GM23248 (cell line): ENCODE measurements at regions not wholly inside any gene's neighbourhood (a gene's known extent, or its start where the extent isn't known, plus 50 kb on each side); places are given as distances from the start of the nearest gene placed in this dataset.

ENCODE experiments used
- DNase-seq: peaks from one replicate; pipeline ENCODE4 v3.0.0-alpha.2; 2015
- H2AFZ ChIP-seq: fragments of 200-600 bp; sonication (generic); 2 replicates; pipeline ENCODE4 v1.6.1; 2016; ENCODE audit warnings: antibody characterized with exemption
- H3F3A ChIP-seq: fragments of 200-600 bp; sonication (generic); 2 replicates; pipeline ENCODE4 v1.6.1; 2016; ENCODE audit warnings: mild to moderate bottlenecking, antibody characterized with exemption, mixed run types; ENCODE audit not compliant: insufficient read depth
- H3K27ac ChIP-seq: fragments of 200-600 bp; sonication (generic); 2 replicates; pipeline ENCODE4 v1.5.1; 2016; ENCODE audit warnings: mild to moderate bottlenecking
- H3K27me3 ChIP-seq: fragments of 200-600 bp; sonication (generic); replicated peaks from 2 replicates; pipeline ENCODE4 v1.6.1; 2016; ENCODE audit warnings: mild to moderate bottlenecking; ENCODE audit not compliant: insufficient read depth
- H3K36me3 ChIP-seq: fragments of 200-600 bp; sonication (generic); 2 replicates; pipeline ENCODE4 v1.6.1; 2016; ENCODE audit warnings: low read depth, mild to moderate bottlenecking
- H3K4me1 ChIP-seq: fragments of 200-600 bp; sonication (generic); 2 replicates; pipeline ENCODE4 v1.6.1; 2016; ENCODE audit warnings: mild to moderate bottlenecking; ENCODE audit not compliant: insufficient read depth
- H3K4me2 ChIP-seq: fragments of 200-600 bp; sonication (generic); one replicate; pipeline ENCODE4 v1.6.1; 2016; ENCODE audit warnings: mild to moderate bottlenecking; ENCODE audit not compliant: unreplicated experiment
- H3K4me3 ChIP-seq: fragments of 200-600 bp; sonication (generic); 2 replicates; pipeline ENCODE4 v1.5.1; 2016; ENCODE audit warnings: mild to moderate bottlenecking
- H3K79me2 ChIP-seq: fragments of 200-600 bp; sonication (generic); 2 replicates; pipeline ENCODE4 v1.6.1; 2016; ENCODE audit warnings: mild to moderate bottlenecking; ENCODE audit not compliant: insufficient read depth
- H3K9ac ChIP-seq: fragments of 200-600 bp; sonication (generic); 2 replicates; pipeline ENCODE4 v1.6.1; 2016; ENCODE audit warnings: mild to moderate bottlenecking
- H3K9me2 ChIP-seq: fragments of 200-600 bp; sonication (generic); 2 replicates; pipeline ENCODE4 v1.6.1; 2016; ENCODE audit warnings: mixed run types, mild to moderate bottlenecking, moderate library complexity; ENCODE audit not compliant: insufficient read depth
- H3K9me3 ChIP-seq: fragments of 200-600 bp; sonication (generic); one replicate; pipeline ENCODE4 v1.6.1; 2017; ENCODE audit warnings: low read depth
- H4K20me1 ChIP-seq: fragments of 200-600 bp; sonication (generic); 2 replicates; pipeline ENCODE4 v1.6.0; 2016; ENCODE audit not compliant: insufficient read depth
- EZH2 ChIP-seq: fragments of 200-600 bp; sonication (generic); IDR thresholded peaks from 2 replicates; pipeline ENCODE4 v1.6.1; 2018; ENCODE audit warnings: antibody characterized with exemption, mild to moderate bottlenecking; ENCODE audit not compliant: insufficient read depth, poor library complexity, severe bottlenecking
- EZH2phosphoT487 ChIP-seq: fragments of 200-600 bp; sonication (generic); IDR thresholded peaks from 2 replicates; pipeline ENCODE4 v1.6.1; 2018; ENCODE audit warnings: antibody characterized with exemption, moderate library complexity, mild to moderate bottlenecking, low read depth; ENCODE audit not compliant: insufficient read depth
- WGBS, 2 experiments: methylation state at CpG; one replicate each; pipeline ENCODE4 v1.1.6; 2015 to 2017; ENCODE audit warnings: low lambda C conversion rate in 2 of 2, low coverage in 1 of 2; ENCODE audit errors: missing lambda C conversion rate in 2 of 2; 5-methylcytosine and 5-hydroxymethylcytosine counted together
- in situ Hi-C: fragments of 300-500 bp; cut with MboI; formaldehyde crosslinking; loops from 2 replicates; pipeline ENCODE4 v1.15.0; 2020

- WGBS, 2 experiments, result 40 to 43% methylated on average over 3 of the region's 3 CpGs
- no peak overlapping the region for H3K27ac ChIP-seq
- TF ChIP-seq EZH2phosphoT487 (no peak), EZH2 (no peak)
- H3K79me2 ChIP-seq, result no peaks in the 10 kb centered on the region
- H3K9me2 ChIP-seq, result no peaks in the 10 kb centered on the region
- no peaks in the 10 kb centered on the region for H3K36me3 ChIP-seq
- no peaks in the 10 kb centered on the region for H3K4me1 ChIP-seq
- H3F3A ChIP-seq, result no peaks in the 10 kb centered on the region
- no peak for DNase-seq
- no peak overlapping the region for H2AFZ ChIP-seq
- no peak overlapping the region for H3K4me3 ChIP-seq
- no peak overlapping the region for H3K9ac ChIP-seq
- no peaks in the 10 kb centered on the region for H3K9me3 ChIP-seq
- no peaks in the 10 kb centered on the region for H3K27me3 ChIP-seq
- H4K20me1 ChIP-seq, result no peaks in the 10 kb centered on the region
- in situ Hi-C loops, result no loop called here
- no peak overlapping the region for H3K4me2 ChIP-seq
Measured at GRCh38 chr2:22855081-22855480, 529.9 kb upstream of the KLHL29 start.

- Histone ChIP-seq H3K27ac (no peak overlapping the region), H2AFZ (no peak overlapping the region), H3K9ac (no peak overlapping the region), H3K4me3 (no peak overlapping the region), H4K20me1 (no peaks in the 10 kb centered on the region), H3K9me2 (no peaks in the 10 kb centered on the region), H3K27me3 (no peaks in the 10 kb centered on the region), H3K4me2 (no peak overlapping the region), H3K36me3 (no peaks in the 10 kb centered on the region), H3K9me3 (no peaks in the 10 kb centered on the region), H3F3A (no peaks in the 10 kb centered on the region), H3K79me2 (no peaks in the 10 kb centered on the region), H3K4me1 (no peaks in the 10 kb centered on the region)
- DNase-seq, result no peak
- TF ChIP-seq EZH2phosphoT487, result no peak
- TF ChIP-seq EZH2, result no peak
- in situ Hi-C loops, result no loop called here
- 14 to 27% methylated on average over 9 of the region's 9 CpGs for WGBS, 2 experiments
Measured at GRCh38 chr2:22855761-22856184, 529.2 kb upstream of the KLHL29 start.

GRCh38 chr2:22867973-22868372, 517.0 kb upstream of the KLHL29 start:
- no peaks in the 10 kb centered on the region for H3K9me2 ChIP-seq
- H3K36me3 ChIP-seq, result no peaks in the 10 kb centered on the region
- no peaks in the 10 kb centered on the region for H3K79me2 ChIP-seq
- H3K4me1 ChIP-seq, result no peaks in the 10 kb centered on the region
- 0 to 1% methylated on average over 4 of the region's 4 CpGs for WGBS, 2 experiments
- H3K4me2 ChIP-seq, result no peak overlapping the region
- TF ChIP-seq EZH2phosphoT487, result no peak
- TF ChIP-seq EZH2, result no peak
- H3F3A ChIP-seq, result no peaks in the 10 kb centered on the region
- H4K20me1 ChIP-seq, result no peaks in the 10 kb centered on the region
- no peak overlapping the region for H3K27ac ChIP-seq
- in situ Hi-C loops, result no loop called here
- no peak overlapping the region for H3K9ac ChIP-seq
- no peaks in the 10 kb centered on the region for H3K9me3 ChIP-seq
- no peaks in the 10 kb centered on the region for H3K27me3 ChIP-seq
- no peak overlapping the region for H3K4me3 ChIP-seq
- no peak overlapping the region for H2AFZ ChIP-seq
- no peak for DNase-seq

- Histone ChIP-seq H3F3A (no peaks in the 10 kb centered on the region), H3K9ac (no peak overlapping the region), H3K27me3 (no peaks in the 10 kb centered on the region), H4K20me1 (no peaks in the 10 kb centered on the region), H3K27ac (no peak overlapping the region), H3K36me3 (no peaks in the 10 kb centered on the region), H3K4me3 (no peak overlapping the region), H3K4me2 (no peak overlapping the region), H3K9me2 (no peaks in the 10 kb centered on the region), H3K4me1 (no peaks in the 10 kb centered on the region), H2AFZ (no peak overlapping the region), H3K79me2 (no peaks in the 10 kb centered on the region), H3K9me3 (no peaks in the 10 kb centered on the region)
- DNase-seq, result no peak
- 19 to 27% methylated on average over 2 of the region's 2 CpGs for WGBS, 2 experiments
- no peak for TF ChIP-seq EZH2phosphoT487
- TF ChIP-seq EZH2, result no peak
- in situ Hi-C loops, result no loop called here
Measured at GRCh38 chr2:22878121-22878520, 506.9 kb upstream of the KLHL29 start.

GRCh38 chr2:22879009-22879863, 505.7 kb upstream of the KLHL29 start:
- DNase-seq, result no peak
- Histone ChIP-seq H3K9me3 (no peaks in the 10 kb centered on the region), H3K4me2 (no peak overlapping the region), H3K36me3 (no peaks in the 10 kb centered on the region), H3K4me1 (no peaks in the 10 kb centered on the region), H3K4me3 (no peak overlapping the region), H3K9me2 (no peaks in the 10 kb centered on the region), H3K27me3 (no peaks in the 10 kb centered on the region), H2AFZ (no peak overlapping the region), H3K79me2 (no peaks in the 10 kb centered on the region), H4K20me1 (no peaks in the 10 kb centered on the region), H3K9ac (no peak overlapping the region), H3K27ac (no peak overlapping the region), H3F3A (no peaks in the 10 kb centered on the region)
- no peak for TF ChIP-seq EZH2
- WGBS, 2 experiments, result 25% methylated on average over 13 of the region's 13 CpGs
- in situ Hi-C loops, result no loop called here
